ENCODE measurements at regions not wholly inside any gene's neighbourhood (a gene's known extent, or its start where the extent isn't known, plus 50 kb on each side); places are given as distances from the start of the nearest gene placed in this dataset.

- no peak for TF ChIP-seq POLR2A (IDR thresholded peaks at IDR 0.05)
- no peak for TF ChIP-seq CTCF (IDR thresholded peaks at IDR 0.05)
Observed at GRCh38 chr2:234240917-234241316, 190.4 kb downstream of the SPP2 start.
